Tibial nerve (tissue), 4 donors: ENCODE measurements at regions not wholly inside any gene's neighbourhood (a gene's known extent, or its start where the extent isn't known, plus 50 kb on each side); places are given as distances from the start of the nearest gene placed in this dataset.

ENCODE experiments used
- EP300 ChIP-seq, 2 donors: sonication (generic); formaldehyde crosslinking; IDR thresholded peaks; one replicate each; pipeline ENCODE4 v1.6.1; 2017; ENCODE audit warnings: antibody characterized with exemption in 2 of 2, mild to moderate bottlenecking in 1 of 2
- POLR2A ChIP-seq, 2 donors: fragments of 450-650 bp; IDR thresholded peaks; one replicate each; pipeline ENCODE4 v1.6.1; 2017; ENCODE audit warnings: antibody characterized with exemption in 2 of 2, mild to moderate bottlenecking in 2 of 2, moderate library complexity in 2 of 2
- TF ChIP-seq, protein P1 (sequence below), 5 experiments: fragments of 200-600 bp in 3 of 5; fragments of 450-650 bp in 2 of 5; sonication (generic) in 3 of 5; IDR thresholded peaks; one replicate each; pipeline ENCODE4 v1.5.1; 2016 to 2019; ENCODE audit warnings: antibody characterized with exemption in 5 of 5, mild to moderate bottlenecking in 3 of 5, moderate library complexity in 2 of 5

DNA sequence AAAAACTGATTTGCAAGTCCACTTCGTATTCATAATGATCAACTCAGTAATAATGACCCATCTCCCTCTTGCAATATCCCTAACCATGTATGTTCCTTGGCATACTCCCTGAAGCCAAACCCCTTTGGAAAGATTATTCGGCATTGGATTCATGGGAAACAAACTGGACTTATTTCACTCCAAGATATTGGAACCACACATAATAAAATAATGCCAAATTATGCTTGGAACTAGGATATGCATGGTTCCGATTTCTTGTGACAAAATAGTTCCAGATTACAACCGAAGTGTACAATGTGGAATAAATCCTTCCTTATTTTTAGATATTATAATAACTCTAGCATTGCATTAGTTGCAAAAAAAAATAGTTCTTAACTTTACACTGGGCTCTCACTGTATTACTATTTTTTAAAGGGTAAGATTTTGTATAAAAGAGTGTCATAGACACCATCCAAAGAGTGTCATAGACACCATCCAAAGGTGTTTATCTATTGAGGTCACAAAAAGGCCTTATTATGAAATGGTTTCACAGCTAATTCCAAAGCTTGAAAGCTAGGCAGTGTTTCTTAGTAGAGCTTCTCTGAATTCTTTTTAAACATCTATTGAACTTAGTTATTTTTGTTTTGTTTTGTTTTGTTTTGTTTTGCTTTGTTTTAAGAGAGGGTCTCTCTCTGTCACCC lies 410.9 kb upstream of the JARID2 start:
- TF ChIP-seq, protein P1, sequence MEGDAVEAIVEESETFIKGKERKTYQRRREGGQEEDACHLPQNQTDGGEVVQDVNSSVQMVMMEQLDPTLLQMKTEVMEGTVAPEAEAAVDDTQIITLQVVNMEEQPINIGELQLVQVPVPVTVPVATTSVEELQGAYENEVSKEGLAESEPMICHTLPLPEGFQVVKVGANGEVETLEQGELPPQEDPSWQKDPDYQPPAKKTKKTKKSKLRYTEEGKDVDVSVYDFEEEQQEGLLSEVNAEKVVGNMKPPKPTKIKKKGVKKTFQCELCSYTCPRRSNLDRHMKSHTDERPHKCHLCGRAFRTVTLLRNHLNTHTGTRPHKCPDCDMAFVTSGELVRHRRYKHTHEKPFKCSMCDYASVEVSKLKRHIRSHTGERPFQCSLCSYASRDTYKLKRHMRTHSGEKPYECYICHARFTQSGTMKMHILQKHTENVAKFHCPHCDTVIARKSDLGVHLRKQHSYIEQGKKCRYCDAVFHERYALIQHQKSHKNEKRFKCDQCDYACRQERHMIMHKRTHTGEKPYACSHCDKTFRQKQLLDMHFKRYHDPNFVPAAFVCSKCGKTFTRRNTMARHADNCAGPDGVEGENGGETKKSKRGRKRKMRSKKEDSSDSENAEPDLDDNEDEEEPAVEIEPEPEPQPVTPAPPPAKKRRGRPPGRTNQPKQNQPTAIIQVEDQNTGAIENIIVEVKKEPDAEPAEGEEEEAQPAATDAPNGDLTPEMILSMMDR (IDR thresholded peaks at IDR 0.05) = no peak
- TF ChIP-seq POLR2A (IDR thresholded peaks at IDR 0.05) = no peak
- TF ChIP-seq EP300 (IDR thresholded peaks at IDR 0.05) = no peak
